ENCODE measurements at regions not wholly inside any gene's neighbourhood (a gene's known extent, or its start where the extent isn't known, plus 50 kb on each side); places are given as distances from the start of the nearest gene placed in this dataset.

DNA sequence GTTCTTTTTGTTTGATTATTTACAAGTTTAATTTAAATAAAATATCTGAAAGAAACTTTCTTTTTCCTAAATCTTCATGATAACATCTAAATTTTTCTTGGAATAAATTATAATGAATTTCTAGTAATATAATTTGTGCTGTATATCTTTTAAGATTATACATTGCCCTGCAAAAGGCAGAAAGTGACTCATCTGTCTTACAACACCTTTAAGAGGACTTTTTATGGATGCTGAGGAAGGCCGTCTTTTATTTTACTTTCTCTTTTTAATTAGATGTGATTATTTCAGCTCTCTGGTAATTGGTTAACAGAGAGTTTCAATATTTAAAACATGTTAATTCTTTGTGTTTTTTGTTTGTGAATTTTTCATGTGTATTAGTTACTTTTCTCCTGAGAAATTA is 598.4 kb downstream of the RPL10L start:
- ATAC-seq (no peak), DNase-seq (no peak)
- CTCF ChIA-PET, result no interaction called here
- no peak overlapping the region for H3K4me3 Mint-ChIP-seq
- no peaks in the 10 kb centered on the region for H3K36me3 Mint-ChIP-seq
- H3K9me3 Mint-ChIP-seq (ENCODE audit: low read depth), result no peaks in the 10 kb centered on the region
- H3K4me1 Mint-ChIP-seq, result no peaks in the 10 kb centered on the region
- H3K27ac Mint-ChIP-seq, result no peak overlapping the region
- H3K27me3 Mint-ChIP-seq, result no peaks in the 10 kb centered on the region

DNA sequence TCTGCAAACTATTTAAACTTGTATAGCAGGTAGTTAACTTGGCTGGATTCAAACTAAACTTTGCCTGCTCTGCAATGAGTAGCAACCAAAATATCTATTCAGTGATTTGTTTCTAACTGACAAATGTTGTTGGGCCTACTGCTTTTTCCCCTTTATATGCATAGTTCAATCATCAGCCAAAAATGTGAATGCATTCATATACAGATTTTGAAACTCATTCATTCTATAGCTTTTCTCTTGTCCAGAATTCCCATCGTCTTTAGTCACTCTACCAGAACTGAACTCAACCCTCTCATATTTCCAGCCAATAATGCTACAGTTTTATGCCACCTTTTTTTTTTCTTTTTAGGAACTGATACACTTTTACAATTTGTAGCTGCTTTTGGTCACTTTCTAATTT is 599.8 kb downstream of the RPL10L start:
- Mint-ChIP-seq H3K27me3 (no peaks in the 10 kb centered on the region), H3K27ac (no peak overlapping the region), H3K9me3 (ENCODE audit: low read depth) (peaks cover 4% of the 10 kb centered on the region), H3K4me1 (no peaks in the 10 kb centered on the region), H3K36me3 (no peaks in the 10 kb centered on the region), H3K4me3 (no peak overlapping the region)
- ATAC-seq (no peak), DNase-seq (no peak)
- CTCF ChIA-PET, result no interaction called here

DNA sequence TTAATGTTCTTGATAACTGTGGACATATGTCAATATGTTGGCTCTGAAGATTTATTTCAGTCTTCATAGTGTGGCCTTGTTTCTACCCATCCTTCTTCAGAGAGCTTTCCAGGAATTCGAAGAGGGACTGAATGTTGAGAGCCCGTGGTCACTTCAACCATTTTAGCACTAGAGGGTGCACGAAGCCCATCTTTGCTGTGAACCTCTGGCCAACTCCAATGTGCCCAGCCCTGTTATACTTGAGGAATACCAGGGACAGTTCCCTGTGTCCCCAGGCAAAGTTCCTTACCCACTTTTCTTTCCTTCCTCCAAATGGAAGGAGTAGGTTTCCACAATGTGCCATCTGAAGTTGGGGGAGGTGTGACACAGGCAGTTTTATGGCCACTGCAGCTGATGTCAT is 603.5 kb downstream of the RPL10L start:
- Mint-ChIP-seq H3K4me3 (no peak overlapping the region), H3K9me3 (ENCODE audit: low read depth) (peaks cover 6% of the 10 kb centered on the region), H3K27me3 (no peaks in the 10 kb centered on the region), H3K4me1 (no peaks in the 10 kb centered on the region), H3K36me3 (no peaks in the 10 kb centered on the region), H3K27ac (no peak overlapping the region)
- CTCF ChIA-PET, result no interaction called here
- ATAC-seq (no peak), DNase-seq (no peak)

DNA sequence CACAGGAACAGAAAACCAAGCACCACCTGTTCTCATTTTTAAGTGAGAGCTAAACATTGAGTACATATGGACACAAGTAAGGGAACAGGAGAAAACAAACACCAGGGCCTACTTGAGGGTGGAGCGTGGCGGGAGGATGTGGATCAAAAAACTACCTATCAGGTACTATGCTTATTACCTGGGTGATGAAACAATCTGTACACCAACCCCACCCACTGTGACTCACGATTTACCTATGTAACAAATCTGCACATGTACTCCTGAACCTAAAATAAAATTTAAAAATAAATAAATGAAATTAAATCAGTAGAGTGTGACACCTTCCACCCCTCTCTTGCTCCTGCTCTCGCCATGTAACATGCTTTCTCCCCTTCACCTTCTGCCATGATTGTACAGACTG is 615.5 kb downstream of the RPL10L start:
- H3K36me3 Mint-ChIP-seq, result no peaks in the 10 kb centered on the region
- H3K9me3 Mint-ChIP-seq (ENCODE audit: low read depth), result peaks cover 4% of the 10 kb centered on the region

DNA sequence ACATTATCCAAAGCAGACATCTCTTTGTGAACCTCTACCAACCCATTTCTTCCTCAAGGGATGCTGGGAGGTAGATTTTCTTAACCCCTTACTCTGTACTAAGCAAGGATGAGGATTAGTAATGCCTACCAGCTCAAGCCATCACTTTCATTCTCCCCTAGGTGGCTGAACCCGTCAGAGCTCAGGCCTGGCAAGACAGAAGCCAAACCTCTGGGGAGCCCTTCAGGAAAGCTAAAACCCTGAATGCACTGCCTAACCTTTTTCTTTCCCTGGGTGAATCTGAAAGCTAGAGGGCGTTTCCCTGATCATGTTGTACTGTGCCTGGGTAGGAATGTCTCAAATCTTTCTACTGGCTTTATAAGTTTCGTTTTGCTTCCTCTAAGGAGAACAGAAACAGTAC is 617.3 kb downstream of the RPL10L start:
- no peaks in the 10 kb centered on the region for H3K4me1 Mint-ChIP-seq
- H3K4me3 Mint-ChIP-seq, result no peak overlapping the region
- peaks cover 2% of the 10 kb centered on the region for H3K9me3 Mint-ChIP-seq (ENCODE audit: low read depth)
- H3K27me3 Mint-ChIP-seq, result no peaks in the 10 kb centered on the region
- H3K36me3 Mint-ChIP-seq, result no peaks in the 10 kb centered on the region
- CTCF ChIA-PET, result no interaction called here
- DNase-seq (no peak), ATAC-seq (no peak)
- no peak overlapping the region for H3K27ac Mint-ChIP-seq

More for the DNA sequence above, 615.5 kb downstream of the RPL10L start:
- Mint-ChIP-seq H3K27me3 (no peaks in the 10 kb centered on the region), H3K4me3 (no peak overlapping the region), H3K27ac (no peak overlapping the region), H3K4me1 (no peaks in the 10 kb centered on the region)
- no peak for ATAC-seq
- CTCF ChIA-PET, result no interaction called here
- no peak for DNase-seq

DNA sequence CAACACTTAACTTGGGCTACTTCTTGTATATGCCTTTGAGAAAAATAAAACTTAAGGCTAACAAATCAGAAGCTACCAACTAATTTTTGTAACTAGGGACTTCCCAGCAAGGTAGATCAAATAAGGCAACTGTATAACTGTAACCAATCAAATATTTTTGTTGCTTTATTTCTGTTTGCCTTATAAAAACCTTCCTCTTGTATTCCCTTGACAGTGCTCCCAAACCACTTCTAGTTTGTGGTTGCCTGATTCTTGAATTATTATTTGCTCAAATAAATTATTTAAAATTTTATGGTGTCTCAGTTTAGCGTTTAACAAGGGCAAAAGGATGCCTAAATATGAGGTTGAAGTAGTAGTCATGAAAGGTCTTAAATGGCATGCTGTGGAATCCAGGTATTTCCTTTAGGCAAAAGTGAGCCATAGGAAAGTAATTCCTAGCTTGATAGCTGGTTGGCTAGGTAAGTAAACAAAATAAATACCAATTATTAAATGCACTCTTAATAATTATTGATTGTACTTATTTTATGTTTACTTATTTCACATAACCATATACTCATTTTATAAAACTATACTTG is 632.6 kb downstream of the RPL10L start:
- Mint-ChIP-seq H3K4me1 (no peaks in the 10 kb centered on the region), H3K27me3 (no peaks in the 10 kb centered on the region), H3K9me3 (ENCODE audit: low read depth) (peaks cover 14% of the 10 kb centered on the region), H3K4me3 (no peak overlapping the region), H3K36me3 (no peaks in the 10 kb centered on the region), H3K27ac (no peak overlapping the region)
- CTCF ChIA-PET, result no interaction called here
- ATAC-seq (no peak), DNase-seq (no peak)

DNA sequence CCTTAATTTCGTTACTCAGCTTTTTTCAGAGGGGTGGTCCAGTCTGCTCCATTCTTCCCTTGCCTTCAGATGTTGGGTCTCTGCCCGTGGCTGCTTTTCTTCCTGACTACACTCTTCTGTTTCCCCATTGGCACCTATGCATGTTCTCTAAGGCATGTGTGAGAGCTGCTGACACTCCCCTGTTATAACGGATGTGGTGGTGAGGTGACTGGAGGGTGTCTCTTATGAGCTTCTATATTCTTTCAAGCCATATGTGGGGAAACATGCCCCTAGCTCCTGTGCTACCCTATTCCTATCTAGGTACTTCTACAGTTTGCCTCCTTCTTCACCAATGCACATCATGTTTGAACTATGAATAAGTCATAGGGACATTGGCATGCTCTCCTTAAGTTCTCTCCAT is 643.2 kb downstream of the RPL10L start:
- H3K9me3 Mint-ChIP-seq (ENCODE audit: low read depth), result peaks cover 24% of the 10 kb centered on the region
- CTCF ChIA-PET, result no interaction called here

DNA sequence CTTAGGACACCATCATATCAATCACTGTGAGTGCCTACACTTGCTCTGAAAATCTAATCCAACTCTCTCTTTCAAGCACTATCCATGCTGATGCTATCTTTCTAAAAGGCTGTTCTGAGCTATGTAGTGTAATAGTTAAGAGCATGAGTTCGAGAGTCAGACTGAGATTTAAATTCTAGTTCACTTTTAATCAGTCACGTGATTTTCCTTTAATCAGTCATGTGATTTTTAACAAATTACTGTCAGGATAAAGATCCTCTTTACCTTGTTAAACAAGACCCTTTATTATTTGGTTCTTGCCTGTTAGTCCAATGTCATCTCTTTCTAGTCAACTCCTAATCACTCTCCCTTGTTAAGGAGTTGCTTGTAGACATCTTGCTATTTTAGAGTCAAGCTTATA is 653.0 kb downstream of the RPL10L start:
- H3K27me3 Mint-ChIP-seq, result no peaks in the 10 kb centered on the region
- no peak overlapping the region for H3K27ac Mint-ChIP-seq
- H3K9me3 Mint-ChIP-seq (ENCODE audit: low read depth), result no peaks in the 10 kb centered on the region
- no peak for ATAC-seq
- no peak overlapping the region for H3K4me3 Mint-ChIP-seq
- DNase-seq, result no peak
- H3K4me1 Mint-ChIP-seq, result no peaks in the 10 kb centered on the region
- H3K36me3 Mint-ChIP-seq, result no peaks in the 10 kb centered on the region
- CTCF ChIA-PET, result no interaction called here

More for the DNA sequence above, 643.2 kb downstream of the RPL10L start:
- Mint-ChIP-seq H3K4me1 (no peaks in the 10 kb centered on the region), H3K36me3 (no peaks in the 10 kb centered on the region), H3K27me3 (no peaks in the 10 kb centered on the region), H3K4me3 (no peak overlapping the region), H3K27ac (no peak overlapping the region)
- DNase-seq, result no peak
- ATAC-seq, result no peak

DNA sequence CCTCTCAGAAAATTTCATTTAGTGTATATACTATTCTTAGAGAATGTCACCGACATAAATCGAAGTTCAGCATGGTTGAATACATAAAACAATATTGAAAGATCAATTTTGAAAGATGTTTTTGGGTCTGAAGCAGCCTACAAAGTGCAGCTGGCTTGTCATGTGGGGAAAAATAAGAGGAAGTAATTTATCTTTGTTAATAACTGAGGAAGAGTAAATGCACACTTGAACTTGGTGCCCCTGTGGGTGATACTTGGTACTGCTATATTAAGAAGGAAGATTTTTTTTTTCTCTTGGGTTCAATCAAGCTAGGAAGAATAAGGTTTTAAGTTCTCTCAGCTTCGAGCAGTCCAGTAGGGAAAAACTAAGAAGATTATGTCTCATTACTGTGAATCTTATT is 661.3 kb downstream of the RPL10L start:
- no peaks in the 10 kb centered on the region for H3K36me3 Mint-ChIP-seq
- H3K27me3 Mint-ChIP-seq, result no peaks in the 10 kb centered on the region
- no peak overlapping the region for H3K27ac Mint-ChIP-seq
- no peak overlapping the region for H3K4me3 Mint-ChIP-seq
- ATAC-seq (no peak), DNase-seq (no peak)
- H3K9me3 Mint-ChIP-seq (ENCODE audit: low read depth), result peaks cover 4% of the 10 kb centered on the region
- no peaks in the 10 kb centered on the region for H3K4me1 Mint-ChIP-seq
- CTCF ChIA-PET, result no interaction called here

DNA sequence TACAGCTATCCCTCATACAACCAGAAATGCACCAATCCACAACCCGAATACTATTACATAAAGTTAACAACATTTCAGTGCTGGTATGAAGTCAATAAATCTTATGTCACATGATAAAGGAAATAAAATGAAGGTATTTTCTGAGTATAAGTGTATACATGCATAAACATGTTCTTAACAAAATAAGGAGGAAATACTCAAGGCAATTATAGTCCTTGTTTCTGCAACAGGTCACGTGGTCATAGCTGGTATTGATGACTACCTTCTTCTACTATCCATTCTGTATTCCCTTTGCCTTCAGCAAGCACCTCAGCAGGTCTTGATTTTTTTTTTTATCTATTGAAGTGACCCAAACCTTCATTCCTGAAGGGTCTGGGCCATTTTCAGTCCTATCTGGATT is 675.6 kb downstream of the RPL10L start:
- Mint-ChIP-seq H3K4me3 (no peak overlapping the region), H3K27ac (no peak overlapping the region), H3K36me3 (no peaks in the 10 kb centered on the region), H3K4me1 (no peaks in the 10 kb centered on the region), H3K9me3 (ENCODE audit: low read depth) (peaks cover 3% of the 10 kb centered on the region), H3K27me3 (no peaks in the 10 kb centered on the region)
- no peak for ATAC-seq
- CTCF ChIA-PET, result no interaction called here
- no peak for DNase-seq

DNA sequence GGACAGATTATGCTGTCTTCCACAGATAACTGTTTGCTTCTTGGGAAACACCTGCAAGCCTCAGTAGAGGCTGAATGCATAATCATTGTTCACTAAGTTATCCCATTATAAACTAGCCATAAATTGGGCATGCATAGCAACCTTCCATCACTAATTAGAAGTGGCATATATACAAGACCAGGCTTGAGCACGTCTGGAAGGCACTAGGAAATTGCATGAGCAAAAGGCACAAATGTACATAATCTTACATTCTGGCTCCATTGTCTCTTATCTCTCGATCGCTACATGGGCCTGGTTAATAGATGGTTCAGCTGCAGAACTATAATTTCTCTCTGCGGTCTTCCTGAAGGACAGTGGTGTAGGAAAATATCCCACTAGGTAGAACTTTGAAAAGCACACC is 679.2 kb downstream of the RPL10L start:
- ATAC-seq, result no peak
- CTCF ChIA-PET, result no interaction called here
- Mint-ChIP-seq H3K27me3 (no peaks in the 10 kb centered on the region), H3K4me1 (no peaks in the 10 kb centered on the region), H3K36me3 (no peaks in the 10 kb centered on the region), H3K4me3 (no peak overlapping the region), H3K9me3 (ENCODE audit: low read depth) (peaks cover 5% of the 10 kb centered on the region), H3K27ac (no peak overlapping the region)
- no peak for DNase-seq

DNA sequence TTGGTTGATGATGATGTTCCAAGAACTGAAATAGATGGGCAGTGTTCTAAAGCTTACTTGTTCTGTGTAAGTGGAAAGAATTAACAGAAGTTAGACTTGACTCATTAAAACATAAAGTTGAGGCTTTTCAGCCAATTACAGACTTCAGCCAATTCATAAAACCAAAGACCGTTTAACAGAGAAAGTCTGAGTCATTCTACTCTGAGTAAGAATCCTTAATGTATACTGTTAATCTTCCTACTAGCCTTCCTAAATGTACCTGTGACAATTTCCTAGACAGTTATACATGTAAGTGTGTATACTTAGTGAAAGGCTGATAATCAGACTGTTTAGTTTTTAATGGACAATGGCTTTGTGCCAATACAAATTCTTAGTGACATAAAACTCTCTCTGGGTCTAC is 681.0 kb downstream of the RPL10L start:
- no peaks in the 10 kb centered on the region for H3K36me3 Mint-ChIP-seq
- H3K27ac Mint-ChIP-seq, result no peak overlapping the region
- no peaks in the 10 kb centered on the region for H3K27me3 Mint-ChIP-seq
- H3K4me1 Mint-ChIP-seq, result no peaks in the 10 kb centered on the region
- no peak overlapping the region for H3K4me3 Mint-ChIP-seq
- peaks cover 7% of the 10 kb centered on the region for H3K9me3 Mint-ChIP-seq (ENCODE audit: low read depth)
- CTCF ChIA-PET, result no interaction called here
- DNase-seq (no peak), ATAC-seq (no peak)

DNA sequence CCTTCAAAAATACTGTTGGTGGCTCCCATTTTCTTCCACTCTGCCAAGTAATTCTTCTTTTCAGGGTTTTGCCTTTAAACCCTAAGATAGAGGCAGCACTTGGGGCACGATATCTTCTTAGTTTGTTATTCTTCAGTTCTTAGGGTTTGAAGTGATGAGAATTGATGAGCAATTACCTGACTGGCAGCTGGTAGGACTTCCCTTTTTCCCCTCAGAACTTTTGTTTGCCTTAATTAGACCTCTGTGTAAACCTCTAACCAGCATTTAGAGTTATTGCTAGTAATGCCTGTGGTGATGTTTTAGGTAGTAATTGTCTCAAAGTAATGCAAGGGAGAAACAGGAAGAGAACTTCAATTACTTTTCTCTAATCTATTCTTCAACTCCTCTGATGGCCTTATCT is 683.5 kb downstream of the RPL10L start:
- ATAC-seq (no peak), DNase-seq (no peak)
- Mint-ChIP-seq H3K4me1 (no peaks in the 10 kb centered on the region), H3K36me3 (no peaks in the 10 kb centered on the region), H3K4me3 (no peak overlapping the region), H3K9me3 (ENCODE audit: low read depth) (peaks cover 7% of the 10 kb centered on the region), H3K27me3 (no peaks in the 10 kb centered on the region), H3K27ac (no peak overlapping the region)
- CTCF ChIA-PET, result no interaction called here

DNA sequence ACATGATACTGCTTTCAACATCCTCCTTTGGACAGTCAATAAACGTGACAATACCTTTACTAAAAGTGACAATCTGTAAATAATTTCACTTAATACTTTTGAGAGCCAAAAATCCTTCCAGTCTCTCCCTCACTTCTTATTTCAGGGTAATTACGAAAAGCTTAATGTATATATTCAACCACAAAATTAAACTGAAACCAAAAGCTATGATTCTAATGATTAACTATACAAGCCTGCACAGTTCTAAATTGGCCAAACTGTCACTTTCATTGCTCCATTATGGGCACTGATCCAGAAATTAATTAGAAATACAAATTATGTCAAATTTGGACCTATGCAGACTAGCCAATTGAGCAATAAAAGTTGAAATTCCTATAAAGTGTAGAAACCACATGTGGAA is 696.5 kb upstream of the MIS18BP1 start:
- Mint-ChIP-seq H3K4me3 (no peak overlapping the region), H3K9me3 (ENCODE audit: low read depth) (no peaks in the 10 kb centered on the region)
- ATAC-seq, result no peak

DNA sequence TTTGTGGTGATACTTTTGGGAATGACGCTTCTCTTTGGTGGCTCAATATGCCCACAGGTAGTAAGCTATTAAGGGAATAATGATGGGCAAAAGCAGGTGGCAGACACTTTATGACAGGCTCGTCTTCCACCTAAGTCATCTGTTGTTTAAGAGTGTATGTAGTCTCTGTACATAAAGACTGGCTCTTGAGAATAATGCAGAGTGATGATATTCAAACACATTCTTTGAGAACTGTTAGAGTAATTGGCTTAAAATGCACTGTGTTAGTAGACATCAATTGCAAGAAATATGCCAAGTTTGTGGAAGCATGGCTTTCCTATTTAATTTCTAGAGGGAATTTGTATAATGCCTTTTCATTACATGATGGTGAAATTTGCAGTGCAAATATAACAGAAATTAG is 694.8 kb upstream of the MIS18BP1 start:
- Mint-ChIP-seq H3K4me1 (no peaks in the 10 kb centered on the region), H3K9me3 (ENCODE audit: low read depth) (no peaks in the 10 kb centered on the region), H3K27me3 (no peaks in the 10 kb centered on the region), H3K36me3 (no peaks in the 10 kb centered on the region), H3K27ac (no peak overlapping the region), H3K4me3 (no peak overlapping the region)
- ATAC-seq (no peak), DNase-seq (no peak)
- CTCF ChIA-PET, result no interaction called here

More for the DNA sequence above, 696.5 kb upstream of the MIS18BP1 start:
- CTCF ChIA-PET, result no interaction called here
- no peak overlapping the region for H3K27ac Mint-ChIP-seq
- H3K36me3 Mint-ChIP-seq, result no peaks in the 10 kb centered on the region
- DNase-seq, result no peak
- no peaks in the 10 kb centered on the region for H3K27me3 Mint-ChIP-seq
- H3K4me1 Mint-ChIP-seq, result no peaks in the 10 kb centered on the region

All from activated CD8-positive, alpha-beta memory T cell treated with anti-CD3 and anti-CD28 coated beads, Interleukin-2, amount 10 ng/mL, durations not matched to agents 7 days and 5 days (primary cell).